ENCODE measurements at regions not wholly inside any gene's neighbourhood (a gene's known extent, or its start where the extent isn't known, plus 50 kb on each side); places are given as distances from the start of the nearest gene placed in this dataset.
"Not testable (repeated sequence)": the region's sequence is repeated elsewhere in the genome, so short reads cannot be mapped to it uniquely, and the experiment has no call there.

DNA sequence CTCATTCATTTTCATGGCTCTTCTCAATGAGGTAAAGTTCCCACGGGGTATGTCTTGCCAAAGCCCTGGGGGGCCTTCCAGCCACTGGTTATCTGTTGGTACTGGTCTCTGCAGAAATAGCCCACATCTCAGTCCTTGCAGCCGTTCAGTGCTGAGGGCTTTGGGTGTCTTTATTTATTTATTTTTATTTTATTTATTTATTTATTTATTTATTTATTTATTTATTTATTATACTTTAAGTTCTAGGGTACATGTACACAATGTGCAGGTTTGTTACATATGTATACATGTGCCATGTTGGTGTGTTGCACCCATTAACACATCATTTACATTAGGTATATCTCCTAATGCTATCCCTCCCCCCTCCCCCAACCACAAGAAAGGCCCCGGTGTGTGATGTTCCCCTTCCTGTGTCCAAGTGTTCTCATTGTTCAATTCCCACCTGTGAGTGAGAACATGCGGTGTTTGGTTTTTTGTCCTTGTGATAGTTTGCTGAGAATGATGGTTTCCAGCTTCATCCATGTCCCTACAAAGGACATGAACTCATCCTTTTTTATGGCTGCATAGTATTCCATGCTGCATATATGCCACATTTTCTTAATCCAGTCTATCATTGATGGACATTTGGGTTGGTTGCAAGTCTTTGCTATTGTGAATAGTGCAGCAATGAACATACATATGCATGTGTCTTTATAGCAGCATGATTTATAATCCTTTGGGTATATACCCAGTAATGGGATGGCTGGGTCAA is 308.1 kb upstream of the B3GAT1 start:
- in situ Hi-C loops (cut with HindIII; ENCODE audit: low pct_ligation_motif_present, low pct_unique_long_range_greater_than_20kb, low sequenced_read_pairs); DNase-seq: not testable (repeated sequence)

DNA sequence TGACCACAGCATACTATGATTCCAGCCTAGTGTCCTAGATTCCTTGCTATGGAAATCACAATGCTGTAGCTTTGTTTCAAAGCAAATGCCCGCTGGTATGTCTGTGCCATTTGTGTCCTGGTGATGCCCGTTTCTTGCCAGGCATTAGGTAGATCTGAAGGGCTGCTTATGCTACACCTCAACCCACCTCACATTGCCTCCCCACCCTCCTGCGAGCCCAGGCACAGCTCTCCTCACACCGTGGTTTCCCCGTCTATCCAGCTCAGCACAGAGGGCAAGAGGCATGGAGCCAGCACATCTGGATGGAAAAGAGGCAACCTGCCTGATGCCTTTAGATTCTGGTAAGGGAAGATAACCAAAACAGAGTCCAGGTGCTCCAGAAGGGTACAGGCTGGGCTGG is 307.4 kb upstream of the B3GAT1 start:
- no peak for DNase-seq
- in situ Hi-C loops (cut with HindIII; ENCODE audit: low pct_ligation_motif_present, low pct_unique_long_range_greater_than_20kb, low sequenced_read_pairs) = no loop called here

GRCh38 chr11:134716582-134716981 is 304.5 kb upstream of the B3GAT1 start:
- no peak for DNase-seq
- in situ Hi-C loops (cut with HindIII; ENCODE audit: low pct_ligation_motif_present, low pct_unique_long_range_greater_than_20kb, low sequenced_read_pairs) = no loop called here

GRCh38 chr11:134714021-134714656 is 302.1 kb upstream of the B3GAT1 start:
- no peak for DNase-seq
- in situ Hi-C loops (cut with HindIII; ENCODE audit: low pct_ligation_motif_present, low pct_unique_long_range_greater_than_20kb, low sequenced_read_pairs) = no loop called here

DNA sequence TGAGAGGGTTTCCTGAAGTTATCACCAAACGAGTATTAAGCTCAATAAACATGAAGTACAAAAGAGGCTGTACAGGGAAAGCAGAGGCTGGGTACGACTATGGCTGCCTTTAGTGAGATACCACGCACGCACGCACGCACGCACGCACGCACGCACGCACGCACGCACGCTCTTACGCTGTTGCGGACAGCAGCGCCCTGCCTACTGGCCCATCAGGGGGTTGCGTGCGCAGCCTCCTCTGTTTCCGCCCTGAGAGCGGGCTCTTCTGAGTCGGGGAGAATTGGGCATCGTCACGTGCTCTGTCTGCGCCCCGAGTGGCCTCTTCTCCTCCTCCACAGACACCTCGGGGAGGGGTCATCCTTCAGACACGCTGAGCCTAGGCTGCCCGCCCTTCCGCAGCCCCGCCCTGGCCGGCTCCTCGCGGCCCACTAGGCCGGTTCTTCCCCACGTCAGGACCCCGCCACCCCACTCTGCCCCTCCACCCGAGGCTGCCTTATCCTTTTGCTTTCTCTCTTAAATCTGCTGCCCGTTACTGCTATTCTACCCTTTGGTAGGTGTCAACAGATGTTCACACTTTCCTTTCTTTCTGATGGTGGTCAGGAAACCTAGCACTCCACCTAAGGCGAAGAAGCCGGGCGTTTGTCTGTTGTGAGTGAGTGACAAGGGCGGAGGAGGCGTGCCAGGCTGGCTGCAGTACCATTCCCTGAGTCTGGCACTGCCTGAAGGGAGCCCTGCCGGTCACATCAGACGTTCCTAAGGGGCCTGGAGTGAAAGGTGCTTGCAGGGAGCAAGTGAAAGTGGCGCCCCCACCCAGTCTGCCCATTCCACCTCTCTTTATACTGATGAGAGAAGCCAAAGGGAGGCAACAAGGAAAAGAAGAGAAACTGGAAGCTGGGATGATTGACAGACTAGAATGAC is 300.4 kb upstream of the B3GAT1 start:
- in situ Hi-C loops (cut with HindIII; ENCODE audit: low pct_ligation_motif_present, low pct_unique_long_range_greater_than_20kb, low sequenced_read_pairs) = no loop called here
- DNase-seq = no peak

DNA sequence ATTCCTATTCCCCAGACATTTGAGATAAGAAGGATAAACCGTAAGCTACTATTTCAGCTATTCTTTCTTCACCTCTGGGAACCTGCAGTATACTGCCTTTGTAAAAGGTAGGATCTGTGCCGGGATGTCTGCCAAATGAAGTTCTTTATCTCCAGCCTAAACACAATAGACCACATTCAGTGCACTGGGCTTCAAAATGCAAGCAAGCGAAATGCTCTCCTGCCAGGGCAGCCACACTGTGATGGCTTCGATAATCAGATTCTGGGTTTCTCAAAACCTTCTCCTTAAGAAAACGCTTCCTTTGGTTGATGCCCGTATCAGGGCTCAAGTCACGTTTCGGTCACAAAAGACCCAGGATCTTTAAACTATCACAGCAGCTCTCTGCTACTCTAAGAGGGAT is 299.5 kb upstream of the B3GAT1 start:
- no peak for DNase-seq
- in situ Hi-C loops (cut with HindIII; ENCODE audit: low pct_ligation_motif_present, low pct_unique_long_range_greater_than_20kb, low sequenced_read_pairs) = no loop called here

DNA sequence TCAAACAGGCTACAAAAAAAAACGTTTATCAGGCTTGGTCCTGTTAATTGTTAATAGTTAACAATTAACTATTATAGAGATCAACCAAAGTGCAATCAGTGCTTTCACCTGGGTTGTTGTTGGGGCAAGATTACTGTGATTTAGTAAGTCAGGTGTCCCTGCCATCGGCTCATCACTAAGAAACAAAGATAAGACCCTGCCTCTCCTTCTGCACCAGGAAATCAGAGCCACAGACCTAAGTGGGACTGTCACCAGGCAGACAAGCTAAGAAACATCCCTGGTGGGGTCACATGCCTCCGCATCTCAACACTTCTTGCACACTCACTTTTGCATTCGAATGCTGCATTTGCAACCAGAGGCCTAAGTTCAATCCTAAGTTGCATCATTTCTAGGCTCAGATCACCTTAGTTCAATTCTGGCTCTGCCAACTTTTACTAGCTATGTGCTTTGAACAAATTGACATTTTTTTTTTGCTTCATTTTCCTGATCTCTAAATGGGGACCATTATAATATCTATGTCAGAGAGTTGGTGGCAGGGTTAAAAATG is 298.9 kb upstream of the B3GAT1 start:
- no peak for DNase-seq
- in situ Hi-C loops (cut with HindIII; ENCODE audit: low pct_ligation_motif_present, low pct_unique_long_range_greater_than_20kb, low sequenced_read_pairs) = no loop called here

DNA sequence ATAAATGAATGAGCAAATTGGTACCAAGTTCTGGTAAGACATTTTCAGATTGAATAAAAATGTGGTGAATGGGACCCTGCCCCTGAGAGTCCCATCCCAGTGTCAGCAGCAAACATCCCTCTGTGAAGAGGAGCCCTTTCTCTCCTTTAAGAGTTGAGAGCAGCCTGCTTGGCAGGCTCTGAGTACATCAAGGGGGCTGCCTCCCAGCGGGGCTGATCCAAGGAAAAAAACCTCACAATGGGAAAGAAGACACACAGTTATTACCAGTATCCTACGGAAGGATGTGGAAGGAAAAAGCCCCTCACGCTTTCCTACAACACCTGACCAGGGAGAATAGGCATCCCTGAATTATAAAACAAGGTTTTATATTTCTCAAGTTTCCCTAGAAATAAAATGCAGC is 293.8 kb upstream of the B3GAT1 start:
- in situ Hi-C loops (cut with HindIII; ENCODE audit: low pct_ligation_motif_present, low pct_unique_long_range_greater_than_20kb, low sequenced_read_pairs) = no loop called here
- no peak for DNase-seq

GRCh38 chr11:134702827-134703226 is 290.8 kb upstream of the B3GAT1 start:
- no peak for DNase-seq
- in situ Hi-C loops (cut with HindIII; ENCODE audit: low pct_ligation_motif_present, low pct_unique_long_range_greater_than_20kb, low sequenced_read_pairs) = no loop called here

DNA sequence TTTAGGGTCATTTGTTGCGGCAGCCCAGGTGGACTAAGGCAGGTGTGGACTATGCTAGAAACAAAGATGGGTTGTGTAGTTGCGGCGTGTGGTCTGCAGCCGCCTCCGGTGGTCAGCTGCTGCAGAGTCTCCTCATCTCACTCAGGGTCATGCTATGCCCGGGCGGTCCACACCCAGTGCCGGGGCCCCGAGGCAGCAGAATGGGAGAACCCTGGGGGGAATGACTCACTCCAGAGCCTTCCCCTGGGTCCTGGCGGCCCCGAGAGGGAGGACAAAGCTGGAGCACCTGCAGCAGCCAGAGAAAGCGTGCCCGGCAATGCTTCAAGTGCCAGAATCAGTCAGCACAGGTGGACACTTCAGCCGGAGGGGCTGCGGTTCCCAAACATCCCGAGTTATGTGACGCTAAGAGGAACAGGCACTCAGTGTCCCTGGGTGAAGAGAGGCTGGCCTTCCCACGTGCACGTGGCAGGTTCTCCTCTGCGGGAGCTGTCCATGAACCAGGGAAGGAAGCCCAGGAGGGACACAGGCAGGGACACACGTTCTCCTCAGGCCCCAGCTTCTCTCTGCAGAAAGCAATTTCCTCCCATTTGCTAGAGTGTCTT is 289.6 kb upstream of the B3GAT1 start:
- in situ Hi-C loops (cut with HindIII; ENCODE audit: low pct_ligation_motif_present, low pct_unique_long_range_greater_than_20kb, low sequenced_read_pairs) = no loop called here
- no peak for DNase-seq

DNA sequence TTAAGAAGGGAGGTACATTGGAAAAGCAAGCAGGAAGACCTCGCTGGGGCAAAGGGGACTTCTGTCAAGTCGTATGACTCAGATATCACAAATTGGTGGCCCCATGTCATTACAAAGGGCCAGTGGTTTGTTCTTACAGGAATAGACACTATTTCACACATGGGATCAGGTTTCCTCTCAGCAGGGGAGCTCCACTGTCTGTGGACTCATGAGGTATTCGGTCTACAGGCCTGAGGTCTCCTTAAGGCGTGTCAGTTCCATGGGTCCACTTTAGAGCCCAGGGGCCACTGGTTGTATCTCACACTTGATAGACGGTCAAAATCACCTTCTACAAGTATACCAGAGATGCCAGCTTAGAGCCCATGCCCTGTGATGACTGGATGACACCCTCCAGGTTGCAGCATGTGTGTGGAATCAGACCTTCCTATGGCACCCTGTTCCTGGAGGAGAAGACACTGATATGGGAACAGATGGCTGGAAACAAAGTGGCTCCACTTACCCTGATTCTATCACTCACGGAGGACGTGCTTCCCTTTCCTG is 288.1 kb upstream of the B3GAT1 start:
- no peak for DNase-seq
- in situ Hi-C loops (cut with HindIII; ENCODE audit: low pct_ligation_motif_present, low pct_unique_long_range_greater_than_20kb, low sequenced_read_pairs) = no loop called here

GRCh38 chr11:134696455-134696854 is 284.4 kb upstream of the B3GAT1 start:
- DNase-seq = no peak
- in situ Hi-C loops (cut with HindIII; ENCODE audit: low pct_ligation_motif_present, low pct_unique_long_range_greater_than_20kb, low sequenced_read_pairs) = no loop called here

DNA sequence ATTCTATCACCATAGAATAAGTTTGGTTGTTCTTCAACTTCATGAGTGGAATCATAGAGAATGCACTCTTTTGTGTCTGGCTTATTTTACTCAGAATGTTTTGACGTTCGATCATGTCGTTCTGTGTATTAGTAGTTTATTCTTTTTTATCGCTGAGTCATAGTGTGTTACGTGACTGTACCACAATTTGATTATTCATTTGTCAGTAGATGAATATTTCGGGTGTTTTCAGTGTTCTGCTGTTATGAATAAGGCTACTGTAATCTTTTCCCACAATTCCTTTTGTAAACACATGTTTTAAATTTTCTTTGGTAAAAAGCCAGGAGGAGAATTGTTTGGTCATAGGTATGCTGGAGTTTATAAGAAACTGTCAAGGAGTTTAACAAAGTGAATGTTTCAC is 279.9 kb upstream of the B3GAT1 start:
- in situ Hi-C loops (cut with HindIII; ENCODE audit: low pct_ligation_motif_present, low pct_unique_long_range_greater_than_20kb, low sequenced_read_pairs) = no loop called here

DNA sequence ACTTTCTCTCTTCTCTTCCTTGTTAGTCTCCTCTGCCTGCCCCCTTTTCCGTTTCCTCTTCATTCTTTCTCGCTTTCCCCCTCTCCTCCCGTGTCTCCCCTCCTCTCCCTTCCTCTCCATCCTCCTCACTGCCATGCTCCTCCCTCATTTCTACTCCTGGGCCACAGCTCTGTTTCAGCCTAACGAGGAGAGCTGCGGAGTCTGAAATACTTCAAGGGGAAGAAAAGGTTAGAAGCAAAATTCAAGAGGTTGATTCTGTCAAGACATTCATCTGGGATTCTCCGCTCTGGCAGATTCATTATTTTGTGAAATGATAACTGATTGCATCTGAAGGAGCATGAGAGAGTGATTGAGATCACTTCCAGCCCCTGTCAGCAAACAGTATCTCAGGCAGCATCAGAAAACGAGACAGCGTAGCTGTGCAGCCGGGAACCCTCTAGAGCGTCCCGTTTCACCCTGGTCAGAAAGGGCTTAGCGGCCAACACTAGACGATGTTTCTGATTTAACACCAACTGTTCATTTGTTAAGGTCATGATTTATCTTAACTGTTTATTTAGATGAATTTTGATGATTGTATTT is 279.3 kb upstream of the B3GAT1 start:
- in situ Hi-C loops (cut with HindIII; ENCODE audit: low pct_ligation_motif_present, low pct_unique_long_range_greater_than_20kb, low sequenced_read_pairs) = no loop called here
- no peak for DNase-seq

More for the DNA sequence above, 279.9 kb upstream of the B3GAT1 start:
- no peak for DNase-seq

- no peak for DNase-seq
- in situ Hi-C loops (cut with HindIII; ENCODE audit: low pct_ligation_motif_present, low pct_unique_long_range_greater_than_20kb, low sequenced_read_pairs) = no loop called here
These were observed 277.8 kb upstream of the B3GAT1 start for GRCh38 chr11:134689886-134690285.

GRCh38 chr11:134687548-134687947 is 275.5 kb upstream of the B3GAT1 start:
- DNase-seq = no peak
- in situ Hi-C loops (cut with HindIII; ENCODE audit: low pct_ligation_motif_present, low pct_unique_long_range_greater_than_20kb, low sequenced_read_pairs) = no loop called here

- in situ Hi-C loops (cut with HindIII; ENCODE audit: low pct_ligation_motif_present, low pct_unique_long_range_greater_than_20kb, low sequenced_read_pairs) = no loop called here
- DNase-seq = no peak
These were observed 274.5 kb upstream of the B3GAT1 start for GRCh38 chr11:134686460-134687061.
